Hematopoietic multipotent progenitor cell treated with erythropoietin and hydrocortisone succinate and interleukin-3 and kit ligand, for 15 days (in vitro differentiated cells): ENCODE measurements at regions not wholly inside any gene's neighbourhood (a gene's known extent, or its start where the extent isn't known, plus 50 kb on each side); places are given as distances from the start of the nearest gene placed in this dataset.
"Not testable (repeated sequence)": the region's sequence is repeated elsewhere in the genome, so short reads cannot be mapped to it uniquely, and the experiment has no call there.

Source experiments
- DNase-seq: peaks from one replicate; pipeline ENCODE4 v3.0.0-alpha.2; 2015; ENCODE audit warnings: low spot score

DNA sequence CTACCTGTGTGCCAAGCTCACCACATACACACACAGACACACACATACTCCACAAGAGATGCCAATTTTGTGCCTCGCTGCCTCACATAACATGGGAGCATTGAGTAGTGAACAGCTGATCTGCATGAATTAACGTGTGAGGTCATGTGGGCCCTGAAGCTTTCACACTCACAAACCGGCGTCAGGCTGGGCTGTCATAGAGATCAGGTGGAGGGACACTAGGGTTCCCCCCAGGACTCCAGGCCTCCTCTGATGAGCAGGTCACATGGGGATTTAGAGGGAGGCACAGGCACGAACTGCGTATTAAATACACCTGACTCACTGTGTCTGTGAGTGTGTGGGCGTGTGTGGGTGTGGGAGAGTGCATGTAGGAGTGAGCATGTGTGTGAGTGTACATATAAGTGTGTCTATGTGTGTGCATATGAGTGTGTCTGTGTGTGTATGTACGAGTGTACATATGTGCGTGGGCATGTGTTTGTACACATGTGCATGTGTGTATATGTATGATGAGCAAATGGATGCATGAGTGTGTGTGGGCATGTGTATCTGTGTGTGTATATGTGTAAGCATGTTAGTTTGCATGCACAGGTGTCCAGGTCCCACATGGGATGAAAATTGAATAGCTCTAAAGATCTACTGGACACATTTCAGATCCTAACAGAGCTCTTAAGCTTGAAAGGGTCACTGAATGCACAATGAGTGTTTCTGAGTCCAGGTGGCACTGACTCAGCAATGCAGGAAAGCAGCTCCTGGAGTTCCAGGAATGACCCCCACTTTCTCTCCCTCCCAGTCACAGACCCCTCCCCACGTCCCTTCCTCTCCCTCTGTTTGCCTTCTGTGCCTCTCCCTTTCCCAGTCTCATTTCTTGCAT is 336.6 kb downstream of the PREX1 start:
- DNase-seq: no peak

DNA sequence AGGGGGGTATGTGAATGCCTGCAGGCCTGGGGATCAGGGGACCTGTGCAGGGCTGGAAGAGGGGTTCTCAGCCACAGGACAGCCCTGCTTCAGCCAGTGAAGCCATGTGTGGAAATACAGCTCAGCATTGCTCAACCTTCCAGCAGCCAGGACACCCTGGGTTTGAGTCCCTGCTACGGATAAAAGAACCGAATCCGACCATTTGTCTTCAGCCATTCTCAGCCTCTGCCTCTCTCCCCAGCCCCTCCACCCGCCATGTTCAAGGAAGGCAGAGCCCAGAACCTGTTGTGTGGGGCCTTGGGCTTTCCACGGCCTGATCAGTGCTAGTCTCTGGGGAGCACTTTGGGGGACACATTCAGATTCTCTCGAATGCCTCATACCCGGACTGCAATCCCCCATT is 337.5 kb downstream of the PREX1 start:
- DNase-seq: not testable (repeated sequence)

DNA sequence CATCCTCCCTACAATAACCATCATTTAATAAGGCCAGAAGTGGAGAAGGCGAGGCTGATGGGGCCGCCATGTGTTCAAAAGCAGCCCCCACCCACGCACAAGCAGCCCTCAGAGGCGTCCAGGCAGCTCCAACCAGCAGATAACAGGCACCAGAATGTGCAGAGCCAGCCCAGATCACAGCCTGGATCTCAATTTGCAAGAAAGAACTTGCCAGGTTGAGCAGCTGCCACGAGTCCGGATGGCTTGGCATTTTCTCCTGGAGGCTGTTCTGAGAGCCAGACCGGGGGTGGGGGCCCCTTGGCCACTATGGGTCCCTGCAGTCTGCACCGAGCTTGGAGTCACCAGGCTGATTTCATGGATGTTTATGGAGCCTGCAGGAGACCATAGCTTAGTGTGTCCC is 338.1 kb downstream of the PREX1 start:
- no peak for DNase-seq

DNA sequence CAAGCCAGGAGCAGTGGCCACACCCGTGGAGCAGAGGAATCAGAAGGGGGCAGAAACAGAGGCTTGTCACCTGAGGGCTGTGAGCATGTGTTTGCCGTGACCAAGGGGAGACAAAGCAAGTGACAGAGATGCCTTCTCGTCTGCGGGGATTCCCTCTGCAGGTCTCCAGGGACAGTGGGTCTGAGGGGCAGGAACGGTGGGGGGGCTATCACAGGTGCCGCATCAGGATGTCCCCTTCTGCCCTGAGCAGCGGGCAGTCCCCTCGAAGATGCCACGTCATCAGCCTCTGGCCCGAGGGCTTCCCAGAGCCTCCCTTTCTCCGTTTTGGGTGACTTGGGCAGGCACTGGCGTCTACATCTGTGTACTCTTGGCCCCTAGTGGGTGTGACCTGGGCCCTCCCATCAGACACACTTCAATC is 338.7 kb downstream of the PREX1 start:
- DNase-seq: no peak

DNA sequence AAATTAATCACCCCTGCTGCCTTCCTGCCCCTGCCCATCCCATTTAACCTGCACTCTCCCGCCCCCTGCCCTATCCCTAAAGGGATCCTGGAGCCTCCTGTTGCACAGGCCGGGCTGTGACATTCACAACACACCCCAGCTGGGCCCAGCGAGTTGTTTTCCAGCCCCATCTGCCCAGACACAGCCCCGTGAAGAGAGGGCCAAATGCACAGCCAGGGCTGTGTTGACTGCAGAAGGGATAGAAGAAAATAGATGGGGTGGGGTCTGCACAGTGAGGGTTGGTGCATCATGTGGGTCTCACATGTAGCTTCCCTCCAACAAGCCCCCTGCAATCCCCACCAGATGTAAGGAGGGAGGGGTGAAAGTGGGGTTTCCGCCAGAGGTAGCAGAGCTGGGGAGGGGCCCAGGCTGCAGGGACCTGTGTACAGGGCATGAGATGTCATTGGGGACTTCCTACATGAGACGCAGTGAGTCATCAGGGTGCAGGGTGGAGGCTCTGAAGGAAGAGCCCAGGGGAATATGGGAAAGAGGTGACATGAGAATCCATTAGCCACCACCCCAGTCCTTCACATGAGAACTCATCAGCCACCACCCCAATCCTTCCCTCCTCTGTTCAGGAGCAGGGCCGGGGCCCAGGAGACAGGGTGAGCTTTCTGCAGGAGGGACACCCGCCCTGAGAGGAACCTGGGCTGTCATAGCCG is 339.3 kb downstream of the PREX1 start:
- not testable (repeated sequence) for DNase-seq

DNA sequence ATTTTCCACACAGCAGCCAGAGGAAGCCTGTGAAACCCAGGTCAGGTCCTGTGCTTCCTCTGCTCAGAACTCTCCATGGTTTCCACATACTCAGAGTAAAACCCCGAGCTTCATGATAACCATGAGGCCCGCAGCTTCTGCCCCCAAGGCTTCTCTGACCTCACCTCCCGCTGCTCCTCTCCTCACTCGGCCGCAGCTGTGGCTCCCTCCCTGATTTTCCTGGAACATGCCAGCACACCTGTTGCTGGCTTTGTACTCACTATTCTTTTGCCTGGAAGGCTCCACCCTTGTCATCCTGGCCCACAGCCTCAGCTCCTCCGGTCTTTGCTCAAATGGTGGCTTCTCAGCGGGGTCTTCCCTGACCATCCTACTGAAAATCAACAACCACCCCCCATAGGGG is 341.7 kb downstream of the PREX1 start:
- no peak for DNase-seq

DNA sequence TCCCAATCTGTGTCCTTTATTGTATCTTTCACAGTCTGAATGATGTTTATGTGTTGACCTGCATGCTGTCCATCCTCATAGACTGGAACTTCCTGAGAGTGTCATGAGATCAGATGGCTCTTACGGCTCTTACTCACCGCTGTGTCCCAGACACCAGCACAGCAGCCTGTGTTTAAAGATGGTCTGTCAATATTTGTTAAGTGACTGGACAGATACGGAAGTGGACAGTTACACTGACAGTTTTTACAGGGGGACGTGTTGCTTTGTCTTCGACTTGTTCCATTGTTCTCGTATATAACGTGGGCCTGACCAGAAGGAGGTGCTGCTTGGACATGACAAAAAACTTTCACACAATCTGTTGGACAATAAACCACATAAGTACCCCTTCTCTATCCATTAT is 342.6 kb downstream of the PREX1 start:
- DNase-seq: not testable (repeated sequence)

DNA sequence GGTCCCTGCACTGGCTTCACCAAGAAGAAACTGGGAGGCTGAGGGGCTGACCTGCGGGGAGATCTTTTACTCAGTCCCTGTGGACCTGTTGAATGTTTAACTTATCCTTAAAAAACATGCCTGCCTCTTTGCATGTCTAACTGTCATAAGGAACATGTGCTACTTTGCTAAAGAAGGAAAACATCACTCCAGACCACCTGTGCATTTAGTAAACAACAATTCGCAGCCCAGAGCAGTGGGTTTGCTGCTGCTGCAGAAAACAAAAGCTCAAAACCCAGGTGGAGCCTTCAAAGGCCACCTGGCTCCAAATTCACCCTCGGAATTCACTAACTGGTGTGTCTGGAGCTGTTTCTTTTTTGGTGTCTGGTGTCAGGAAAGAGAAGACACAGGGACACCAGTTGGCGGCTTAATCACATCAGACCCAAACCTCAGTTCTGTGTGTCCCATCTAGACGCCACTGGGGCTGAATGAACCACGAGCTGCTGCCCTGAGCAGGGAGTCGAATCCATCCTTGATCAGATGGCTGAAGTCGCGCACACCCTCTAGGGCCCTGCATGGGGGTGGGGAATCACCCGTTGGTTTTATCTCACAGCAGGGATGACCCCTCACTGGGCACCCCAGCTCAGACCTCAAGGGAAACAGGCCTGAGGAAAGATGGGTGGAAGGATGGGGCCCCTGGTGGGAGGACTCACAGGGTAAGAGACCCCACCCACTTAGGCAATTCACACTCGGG is 344.3 kb downstream of the PREX1 start:
- DNase-seq: no peak

DNA sequence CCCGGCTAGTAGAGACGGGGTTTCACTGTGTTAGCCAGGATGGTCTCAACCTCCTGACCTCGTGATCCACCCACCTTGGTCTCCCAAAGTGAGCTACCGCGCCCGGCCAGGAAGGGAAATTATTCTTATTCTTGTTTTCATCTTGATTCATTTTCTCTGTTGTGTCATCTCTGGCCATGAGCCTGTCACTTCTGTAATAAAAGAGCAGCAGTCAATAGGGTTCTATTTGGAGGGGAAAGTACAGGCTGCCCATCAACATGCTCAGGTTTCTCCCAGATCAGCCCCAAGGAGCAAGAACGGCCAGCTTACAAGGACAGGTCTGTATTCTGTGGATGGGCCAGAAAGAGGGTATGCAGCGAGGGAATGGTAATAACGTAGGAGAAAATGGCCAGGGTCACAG is 345.0 kb downstream of the PREX1 start:
- DNase-seq: no peak

DNA sequence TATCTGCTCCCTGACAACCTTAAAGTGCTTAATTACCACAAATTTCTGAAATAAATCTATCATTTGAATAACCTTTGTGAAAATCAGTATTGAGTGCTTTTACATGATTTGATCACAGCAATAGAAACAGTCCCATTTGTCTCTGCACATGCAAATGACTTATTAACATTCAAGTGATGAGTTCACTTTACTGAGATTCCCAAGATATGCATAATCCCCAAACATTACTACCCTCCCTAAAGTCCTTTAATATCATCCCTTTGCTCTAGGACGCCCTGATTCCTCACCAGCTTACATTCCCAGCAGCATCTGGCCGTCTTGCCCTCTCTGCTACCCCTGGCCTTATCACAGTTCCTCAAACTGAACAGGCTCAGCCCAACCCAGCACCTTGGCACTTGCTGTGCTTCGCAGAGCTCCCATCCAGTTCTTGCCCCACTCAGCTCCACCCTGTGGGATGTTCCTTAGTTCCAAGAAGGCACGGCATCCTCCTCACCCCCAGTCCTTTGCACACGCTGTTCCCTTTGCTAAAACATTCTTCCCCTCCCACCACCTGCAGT is 347.5 kb downstream of the PREX1 start:
- no peak for DNase-seq

DNA sequence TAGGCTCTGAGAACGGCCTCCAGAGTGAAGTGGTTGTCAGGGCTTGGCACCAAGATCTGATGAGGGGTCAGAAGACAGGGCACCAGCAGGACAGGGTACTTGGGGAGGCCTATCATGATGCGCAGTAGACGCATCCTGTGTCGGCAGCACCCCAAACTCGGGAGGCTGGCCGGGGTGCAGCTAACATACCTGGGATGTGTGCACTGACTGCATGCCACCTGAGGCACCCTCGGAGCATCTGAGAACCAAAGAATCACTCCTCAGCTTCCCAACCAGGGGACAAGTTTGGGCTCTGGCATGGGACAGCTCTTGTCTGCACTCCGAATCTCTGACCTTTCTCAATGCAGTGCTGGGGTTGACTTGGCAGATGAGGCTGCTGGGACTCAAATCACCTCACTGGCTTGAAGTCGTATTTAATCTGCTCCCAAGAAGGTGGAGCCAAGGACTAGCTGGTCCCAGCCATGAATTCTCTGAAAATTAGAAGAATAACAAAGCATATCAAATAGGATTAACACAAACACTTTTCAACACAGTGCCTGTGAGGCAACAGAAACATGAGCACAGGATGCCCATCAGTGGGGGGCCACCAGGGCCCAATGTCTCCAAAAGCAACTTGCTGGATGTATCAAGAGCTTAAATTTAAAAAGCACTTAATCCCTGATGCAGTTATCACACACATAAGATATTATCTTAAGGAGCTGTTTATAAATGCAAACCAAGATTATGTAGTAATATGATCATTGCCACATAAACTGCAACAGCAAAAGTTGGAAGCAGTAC is 348.8 kb downstream of the PREX1 start:
- no peak for DNase-seq

DNA sequence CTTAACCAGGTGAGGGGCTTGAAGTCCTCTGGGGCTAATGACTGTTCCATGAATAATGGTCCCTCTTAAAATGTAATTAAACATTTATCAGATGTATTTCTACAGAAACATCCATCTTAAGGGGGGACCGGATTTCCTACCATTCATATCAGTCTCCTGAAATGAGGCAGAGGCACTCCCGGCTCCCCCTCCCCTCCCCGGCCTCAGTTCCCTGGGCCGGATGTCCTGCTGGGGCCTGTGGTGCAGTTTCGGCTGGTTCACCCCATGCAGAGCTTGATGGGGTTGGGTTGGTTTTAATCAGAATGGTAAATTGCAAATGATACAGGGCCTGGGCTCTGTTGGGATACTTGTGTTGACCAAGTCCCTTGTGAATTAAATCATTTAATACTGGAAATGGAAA is 349.4 kb downstream of the PREX1 start:
- no peak for DNase-seq

DNA sequence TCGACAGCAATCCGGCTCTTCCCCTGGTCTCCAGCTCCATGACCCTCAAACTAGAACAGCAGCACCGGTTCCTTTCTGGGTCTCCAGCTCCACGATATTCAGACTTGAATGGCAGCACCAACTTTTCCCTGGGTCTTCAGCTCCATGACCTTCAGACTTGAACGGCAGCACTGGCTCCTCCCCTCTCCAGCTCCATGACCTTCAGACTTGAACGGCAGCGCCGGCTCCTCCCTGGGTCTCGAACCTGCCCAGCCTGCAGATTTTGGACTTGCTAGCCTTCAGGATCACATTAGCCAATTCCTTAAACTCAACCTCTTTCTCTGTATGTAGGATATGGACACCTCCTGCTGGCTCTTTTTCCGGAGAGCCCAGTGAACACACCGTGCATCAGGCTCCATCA is 350.9 kb downstream of the PREX1 start:
- DNase-seq: no peak

DNA sequence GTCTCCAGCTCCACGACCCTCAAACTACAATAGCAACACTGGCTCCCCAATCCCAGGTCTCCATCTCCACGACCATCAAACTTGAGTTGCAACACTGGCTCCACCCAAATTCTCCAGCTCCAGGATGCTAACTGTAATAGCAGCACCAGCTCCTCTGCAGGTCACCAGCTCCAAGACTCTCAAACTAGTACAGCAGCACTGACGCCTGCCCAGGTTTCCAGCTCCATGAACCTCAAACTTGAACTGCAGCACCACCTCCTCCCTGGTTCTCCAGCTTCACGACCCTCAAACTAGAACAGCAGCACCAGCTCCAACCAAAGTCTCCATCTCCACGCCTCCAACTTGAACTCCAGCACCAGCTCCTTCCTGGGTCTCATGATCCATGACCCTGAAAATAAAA is 353.8 kb downstream of the PREX1 start:
- DNase-seq: no peak

DNA sequence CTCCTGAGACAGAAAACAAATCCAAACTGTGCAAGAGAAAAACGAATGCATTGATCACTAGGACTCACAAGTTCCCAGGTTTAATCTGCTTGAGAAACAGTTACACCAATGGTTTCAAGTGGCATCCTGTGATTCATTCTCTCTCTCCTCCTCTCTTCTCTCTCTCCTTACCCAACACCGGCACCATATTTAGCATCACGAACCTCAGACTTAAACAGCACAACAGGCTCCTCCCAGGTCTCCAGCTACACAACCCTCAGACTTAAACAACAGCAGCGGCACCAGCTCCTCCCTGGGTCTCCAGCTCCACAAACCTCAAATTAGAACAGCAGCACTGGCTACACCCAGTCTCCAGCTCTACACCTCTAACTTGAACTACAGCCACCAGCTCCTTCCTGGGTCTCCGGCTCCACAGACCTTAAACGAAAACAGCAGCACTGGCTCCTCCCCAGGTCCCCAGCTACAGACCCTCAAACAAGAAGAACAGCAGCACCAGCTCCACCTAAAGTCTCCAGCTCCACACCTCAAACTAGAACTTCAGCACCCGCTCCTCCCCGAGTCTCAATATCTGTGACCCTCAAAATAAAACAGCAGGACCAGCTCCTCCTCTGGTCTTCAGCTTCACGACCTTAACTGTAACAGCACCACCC is 355.9 kb downstream of the PREX1 start:
- DNase-seq: no peak

DNA sequence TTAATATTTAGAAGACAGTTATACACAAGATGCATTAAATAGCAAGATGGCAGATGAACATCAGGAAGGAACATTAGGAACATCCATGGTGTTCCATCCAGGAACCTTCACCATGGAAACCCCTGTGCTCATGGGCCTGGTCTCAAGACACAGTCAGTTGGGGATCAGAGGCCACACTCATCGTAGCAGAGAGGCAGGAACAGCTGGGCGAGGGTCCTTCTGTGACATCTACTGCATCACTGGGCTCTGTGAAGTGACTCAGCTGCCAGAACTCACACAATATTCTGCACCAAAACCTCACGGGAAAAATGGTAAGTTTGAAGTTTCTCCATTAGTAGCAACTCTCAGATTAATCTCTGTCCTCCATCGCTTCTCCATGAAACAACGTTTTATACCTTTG is 356.6 kb downstream of the PREX1 start:
- no peak for DNase-seq

DNA sequence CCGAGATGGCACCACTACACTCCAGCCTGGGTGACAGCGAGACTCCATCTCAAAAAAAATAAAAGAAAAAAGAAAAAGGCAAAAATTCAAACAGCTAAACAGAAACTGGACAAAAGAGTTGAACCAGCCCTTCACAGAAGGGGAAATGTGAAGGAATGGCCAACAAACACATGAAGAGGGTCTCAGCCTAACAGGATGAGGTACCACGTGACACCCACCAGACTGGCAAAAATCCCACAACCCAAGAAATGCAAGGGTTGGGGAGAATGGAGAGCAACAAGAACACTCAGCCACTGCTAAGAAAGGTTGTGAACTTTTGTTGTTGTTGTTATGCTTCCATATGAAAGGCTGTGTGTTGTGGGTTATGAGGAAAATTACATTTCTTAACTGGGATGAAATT is 357.7 kb downstream of the PREX1 start:
- no peak for DNase-seq

DNA sequence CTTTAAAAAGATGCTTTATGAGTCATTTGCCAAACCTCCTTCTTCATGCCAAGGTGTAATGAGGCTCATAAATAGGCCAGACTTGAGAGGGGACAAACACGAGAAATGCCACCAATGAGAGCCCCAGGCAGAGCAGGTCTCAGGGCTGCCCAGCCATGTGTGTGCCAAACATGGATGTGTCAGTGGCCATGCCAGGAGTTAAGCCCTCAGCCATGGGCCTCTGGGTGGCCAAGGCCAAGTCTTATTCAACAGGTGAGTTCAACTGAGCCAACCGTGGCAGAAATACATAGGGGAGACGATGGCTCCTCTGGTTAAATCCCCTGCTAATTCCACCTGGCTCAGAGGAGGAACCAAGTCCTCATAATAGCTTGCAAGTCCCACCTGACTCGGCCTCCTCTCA is 358.8 kb downstream of the PREX1 start:
- DNase-seq: no peak

DNA sequence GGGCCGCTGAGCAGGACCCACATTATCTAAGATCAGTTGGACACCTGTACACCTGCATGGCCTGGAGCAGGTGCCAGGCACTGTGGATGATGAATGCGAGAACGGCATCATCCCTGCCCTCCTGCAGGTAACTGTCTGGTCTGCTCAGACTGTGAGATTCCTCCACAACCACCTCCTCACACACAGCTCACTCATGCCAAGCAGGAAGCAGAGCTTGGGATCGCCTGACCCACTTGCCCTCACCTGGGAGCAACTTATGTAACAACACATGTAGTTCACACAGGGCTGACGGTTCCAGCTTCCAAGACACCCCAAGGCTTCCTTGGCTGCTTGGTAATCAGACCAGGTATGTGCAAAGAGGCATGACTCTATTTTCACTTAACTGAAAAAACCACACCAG is 359.2 kb downstream of the PREX1 start:
- no peak for DNase-seq

DNA sequence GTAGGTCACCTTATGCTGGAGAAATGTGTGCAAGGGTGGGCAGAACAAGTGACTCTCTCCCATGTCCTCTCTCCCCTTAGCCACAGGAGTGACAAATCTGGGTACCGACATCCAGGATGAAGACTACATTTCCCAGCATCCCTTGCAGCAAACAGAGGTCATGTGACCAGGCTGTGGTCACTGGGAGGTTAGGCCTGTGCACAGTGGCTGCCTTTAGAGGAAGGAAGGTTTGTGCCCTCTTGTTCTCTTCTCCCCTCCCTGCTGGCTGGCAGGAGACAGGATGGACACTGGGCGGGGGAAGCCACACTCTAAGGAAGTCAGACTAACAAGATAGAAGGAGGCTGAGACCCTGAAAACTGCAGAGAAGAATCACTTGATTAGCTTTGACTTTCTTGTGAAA is 360.2 kb downstream of the PREX1 start:
- no peak for DNase-seq

DNA sequence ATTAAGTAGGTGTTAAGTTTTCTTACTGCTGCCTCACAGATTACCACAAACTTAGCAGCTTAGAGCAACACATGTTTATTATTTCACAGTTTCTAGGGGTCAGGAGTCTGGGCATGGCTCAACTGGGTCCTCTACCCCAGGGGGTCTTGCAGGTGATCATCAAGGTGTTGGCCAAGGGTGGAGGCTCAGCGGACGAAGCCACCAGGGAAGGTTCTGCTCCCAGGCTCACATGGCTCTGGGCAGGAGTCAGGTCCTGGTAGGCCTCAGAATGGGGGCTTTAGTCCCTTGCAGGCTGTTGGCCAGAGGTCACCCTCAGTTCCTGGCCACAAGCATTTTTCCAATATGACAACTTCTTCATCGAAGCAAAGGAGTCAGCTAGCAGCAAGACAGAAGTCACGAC is 362.5 kb downstream of the PREX1 start:
- no peak for DNase-seq
